OCI-LY7 (cell line): ENCODE measurements at regions not wholly inside any gene's neighbourhood (a gene's known extent, or its start where the extent isn't known, plus 50 kb on each side); places are given as distances from the start of the nearest gene placed in this dataset.

Source experiments
- BruUV-seq: library from RNA; stranded (reverse); fragments of 400-500 nt; replicated peaks from 2 replicates; lab custom pipeline; 2021; lab: Mats Ljungman, UMichigan
- CTCF ChIA-PET: fragments of 300-600 bp; sonication (Branson Sonifier 250); formaldehyde crosslinking; loops from one replicate; lab custom pipeline; 2022; ENCODE audit warnings: antibody characterized with exemption; ENCODE audit not compliant: unreplicated experiment; lab: Charles Lee
- POLR2A ChIA-PET: fragments of 300-600 bp; sonication (Branson Sonifier 250); formaldehyde crosslinking; loops from one replicate; lab custom pipeline; 2022; ENCODE audit warnings: antibody characterized with exemption; lab: Charles Lee
- DNase-seq: peaks from one replicate; pipeline ENCODE4 v3.0.0-alpha.2; 2015; ENCODE audit warnings: low spot score
- H2AFZ ChIP-seq: fragments of 200-600 bp; sonication (generic), shearing (Covaris generic); 2 replicates; pipeline ENCODE4 v1.6.1; 2014; ENCODE audit warnings: mild to moderate bottlenecking, antibody characterized with exemption, low read length, moderate library complexity
- H3K27ac ChIP-seq: fragments of 200-600 bp; sonication (generic); 2 replicates; pipeline ENCODE4 v1.5.1; 2014; ENCODE audit warnings: mixed run types, low read depth, mild to moderate bottlenecking, moderate library complexity, low read length, inconsistent platforms; ENCODE audit not compliant: poor library complexity, severe bottlenecking
- H3K36me3 ChIP-seq: fragments of 200-600 bp; sonication (generic); 2 replicates; pipeline ENCODE4 v1.6.1; 2014; ENCODE audit warnings: mild to moderate bottlenecking, antibody characterized with exemption, low read length, moderate library complexity, mixed read lengths; ENCODE audit not compliant: insufficient read depth
- H3K4me1 ChIP-seq: fragments of 200-600 bp; sonication (generic); 2 replicates; pipeline ENCODE4 v1.5.1; 2014; ENCODE audit warnings: mild to moderate bottlenecking, low read length; ENCODE audit not compliant: insufficient read depth, poor library complexity, severe bottlenecking
- H3K4me2 ChIP-seq: fragments of 200-600 bp; sonication (generic); 2 replicates; pipeline ENCODE4 v1.6.1; 2014; ENCODE audit warnings: mild to moderate bottlenecking, low read length
- H3K4me3 ChIP-seq: fragments of 200-600 bp; sonication (generic); 2 replicates; pipeline ENCODE4 v1.5.1; 2014; ENCODE audit warnings: mild to moderate bottlenecking, low read depth, low read length; ENCODE audit not compliant: poor library complexity, severe bottlenecking
- H3K79me2 ChIP-seq: fragments of 200-600 bp; sonication (generic); 2 replicates; pipeline ENCODE4 v1.6.1; 2016; ENCODE audit warnings: low read depth, mild to moderate bottlenecking, low read length, moderate library complexity, mixed read lengths; ENCODE audit not compliant: insufficient read depth
- H3K9me2 ChIP-seq: fragments of 200-600 bp; sonication (generic); 2 replicates; pipeline ENCODE4 v1.6.1; 2016; ENCODE audit warnings: mild to moderate bottlenecking, low read length, mixed read lengths; ENCODE audit not compliant: insufficient read depth
- H3K9me3 ChIP-seq: fragments of 200-600 bp; sonication (generic); 2 replicates; pipeline ENCODE4 v1.6.1; 2014; ENCODE audit warnings: mild to moderate bottlenecking, mixed run types, low read length, mixed read lengths
- H4K20me1 ChIP-seq: fragments of 200-600 bp; sonication (generic); 2 replicates; pipeline ENCODE4 v1.6.1; 2014; ENCODE audit warnings: mild to moderate bottlenecking, antibody characterized with exemption, low read length, moderate library complexity, mixed read lengths; ENCODE audit not compliant: insufficient read depth
- CTCF ChIP-seq: fragments of 200-600 bp; sonication (generic); conservative IDR thresholded peaks from 2 replicates; pipeline ENCODE4 v1.5.1; 2014; ENCODE audit warnings: mild to moderate bottlenecking, antibody characterized with exemption, low read length, moderate library complexity, mixed read lengths
- EZH2phosphoT487 ChIP-seq: fragments of 200-600 bp; sonication (generic); IDR thresholded peaks from 2 replicates; pipeline ENCODE4 v1.6.1; 2018; ENCODE audit warnings: low read depth, borderline replicate concordance, mild to moderate bottlenecking, mixed run types, antibody characterized with exemption, low read length, moderate library complexity, mixed read lengths
- intact Hi-C: fragments of 100-400 bp; cut with micrococcal nuclease; formaldehyde crosslinking; loops from one replicate; pipeline ENCODE4 v1.10.0; 2022; ENCODE audit not compliant: unreplicated experiment

GRCh38 chr3:84755860-84756259, 202.9 kb upstream of the CADM2 start:
- H3K79me2 ChIP-seq, result no peaks in the 10 kb centered on the region
- no peak for DNase-seq
- intact Hi-C loops, result no loop called here
- ChIA-PET CTCF (interaction anchor here (0.6 kb wide), 1 partner anchor 820 kb away, joined by 3 read pairs; no protein-coding TSS in a partner anchor), POLR2A (no interaction called here)
- no peak for TF ChIP-seq EZH2phosphoT487
- no peak for TF ChIP-seq CTCF
- H4K20me1 ChIP-seq, result no peaks in the 10 kb centered on the region
- no TSS peak for BruUV-seq
- H3K4me1 ChIP-seq, result no peaks in the 10 kb centered on the region
- H3K9me2 ChIP-seq, result no peaks in the 10 kb centered on the region
- H2AFZ ChIP-seq, result no peak overlapping the region
- H3K4me2 ChIP-seq, result no peak overlapping the region
- H3K9me3 ChIP-seq, result no peaks in the 10 kb centered on the region
- H3K36me3 ChIP-seq, result no peaks in the 10 kb centered on the region
- H3K27ac ChIP-seq, result no peak overlapping the region
- no peak overlapping the region for H3K4me3 ChIP-seq

- no peaks in the 10 kb centered on the region for H4K20me1 ChIP-seq
- intact Hi-C loops, result no loop called here
- TF ChIP-seq EZH2phosphoT487, result no peak
- TF ChIP-seq CTCF, result no peak
- H3K9me3 ChIP-seq, result no peaks in the 10 kb centered on the region
- H3K79me2 ChIP-seq, result no peaks in the 10 kb centered on the region
- no TSS peak for BruUV-seq
- POLR2A ChIA-PET, result no interaction called here
- no peak overlapping the region for H3K4me3 ChIP-seq
- H3K4me2 ChIP-seq, result no peak overlapping the region
- H3K4me1 ChIP-seq, result no peaks in the 10 kb centered on the region
- H3K9me2 ChIP-seq, result no peaks in the 10 kb centered on the region
- no peak overlapping the region for H2AFZ ChIP-seq
- no peak overlapping the region for H3K27ac ChIP-seq
- no peak for DNase-seq
- no peaks in the 10 kb centered on the region for H3K36me3 ChIP-seq
- CTCF ChIA-PET, result no interaction called here
Observed at GRCh38 chr3:84759361-84759760, 199.4 kb upstream of the CADM2 start.

- Histone ChIP-seq H3K9me3 (peaks cover 3% of the 10 kb centered on the region; the same call in 1 of the 2 replicates), H3K27ac (no peak overlapping the region), H3K36me3 (no peaks in the 10 kb centered on the region), H3K4me1 (no peaks in the 10 kb centered on the region), H3K4me2 (no peak overlapping the region), H3K4me3 (no peak overlapping the region), H3K9me2 (no peaks in the 10 kb centered on the region), H2AFZ (no peak overlapping the region), H4K20me1 (no peaks in the 10 kb centered on the region), H3K79me2 (no peaks in the 10 kb centered on the region)
- no peak for TF ChIP-seq CTCF
- no peak for TF ChIP-seq EZH2phosphoT487
- no peak for DNase-seq
- ChIA-PET CTCF (no interaction called here), POLR2A (no interaction called here)
- intact Hi-C loops, result no loop called here
- BruUV-seq, result no TSS peak
Observed at GRCh38 chr3:84772841-84773240, 185.9 kb upstream of the CADM2 start.
